ENCODE measurements at regions not wholly inside any gene's neighbourhood (a gene's known extent, or its start where the extent isn't known, plus 50 kb on each side); places are given as distances from the start of the nearest gene placed in this dataset.

- DNase-seq (ENCODE audit: low read depth in 2 of 3, low spot score in 2 of 3): no peak
These were observed 698.8 kb upstream of the C9orf72 start for GRCh38 chr9:28272127-28272526.

GRCh38 chr9:28287455-28287854 lies 714.2 kb upstream of the C9orf72 start:
- DNase-seq (ENCODE audit: low read depth in 2 of 3, low spot score in 2 of 3): no peak

GRCh38 chr9:28289746-28290145 lies 716.5 kb upstream of the C9orf72 start:
- no peak for DNase-seq (ENCODE audit: low read depth in 2 of 3, low spot score in 2 of 3)

DNA sequence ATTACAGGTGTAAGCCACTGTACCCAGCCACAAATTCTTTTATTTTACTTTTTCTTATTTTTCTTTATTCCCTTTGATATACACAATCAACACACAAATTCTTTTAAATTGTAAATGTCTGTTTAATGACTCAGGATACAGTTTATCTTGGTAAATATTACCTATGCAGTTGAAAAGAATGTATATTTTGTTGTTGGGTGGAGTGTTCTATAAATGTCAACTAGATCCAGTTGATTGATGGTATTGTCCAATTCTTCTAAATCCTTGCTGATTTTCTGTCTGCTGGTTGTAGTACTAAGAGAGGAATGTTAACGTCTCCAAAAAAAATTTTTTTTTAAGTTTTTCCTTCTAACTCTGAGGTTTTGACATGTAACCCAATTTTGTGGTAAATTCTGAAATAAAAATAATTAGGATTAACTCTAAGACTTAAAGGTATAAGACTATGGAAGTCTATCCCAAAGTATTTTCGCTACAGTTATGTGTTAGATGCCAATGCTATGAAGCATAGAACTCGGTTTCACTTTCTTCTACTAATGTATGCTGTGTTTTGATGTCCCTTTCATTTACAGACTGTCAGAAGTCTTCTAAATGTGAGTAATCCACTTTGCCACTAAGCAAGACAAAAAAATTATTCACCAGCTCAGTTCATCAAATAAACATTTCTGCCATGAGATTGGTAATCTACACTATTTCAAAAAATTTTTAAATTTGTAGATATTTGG lies 720.2 kb upstream of the C9orf72 start:
- DNase-seq (ENCODE audit: low read depth in 2 of 3, low spot score in 2 of 3): no peak

- DNase-seq (ENCODE audit: low read depth in 2 of 3, low spot score in 2 of 3): no peak
These were observed 728.0 kb upstream of the C9orf72 start for GRCh38 chr9:28301281-28301680.

DNA sequence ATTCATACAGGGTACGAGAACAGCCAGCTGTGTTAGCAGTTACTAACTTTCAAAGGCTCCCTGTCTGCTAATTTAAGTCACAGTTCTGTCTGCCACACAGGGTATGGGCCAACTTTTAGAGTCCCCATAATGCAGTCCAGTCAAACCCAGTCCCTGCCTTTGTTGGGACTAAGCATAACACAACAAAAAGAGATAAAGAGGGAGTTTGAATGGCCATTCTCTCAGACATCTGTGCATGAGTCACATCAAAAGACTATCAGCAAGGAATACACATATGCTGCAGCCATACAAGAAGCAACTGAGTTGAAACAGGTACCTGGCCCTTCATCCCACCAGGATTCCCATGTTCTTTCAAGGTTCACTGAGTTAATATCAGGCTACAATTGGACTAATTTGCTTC lies 744.5 kb upstream of the C9orf72 start:
- DNase-seq (ENCODE audit: low read depth in 2 of 3, low spot score in 2 of 3): no peak

DNA sequence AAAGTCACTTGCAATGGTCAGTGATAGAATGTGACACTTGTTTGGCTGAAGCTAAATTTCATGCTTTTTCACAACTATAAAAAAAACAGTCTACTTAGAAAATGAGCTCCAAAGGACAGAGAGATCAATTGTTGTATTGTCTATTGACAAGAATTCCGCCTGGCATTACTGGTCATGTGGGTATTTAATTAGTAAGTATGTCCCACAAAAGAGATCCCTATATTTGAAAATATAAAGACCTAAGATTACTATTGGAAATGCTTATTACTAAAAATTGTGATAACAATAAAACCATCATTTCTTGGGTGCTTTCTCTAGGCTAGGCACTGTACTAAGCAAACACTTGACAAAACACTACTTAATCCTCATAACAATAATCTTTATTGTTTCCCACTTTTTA lies 745.2 kb upstream of the C9orf72 start:
- no peak for DNase-seq (ENCODE audit: low read depth in 2 of 3, low spot score in 2 of 3)

DNA sequence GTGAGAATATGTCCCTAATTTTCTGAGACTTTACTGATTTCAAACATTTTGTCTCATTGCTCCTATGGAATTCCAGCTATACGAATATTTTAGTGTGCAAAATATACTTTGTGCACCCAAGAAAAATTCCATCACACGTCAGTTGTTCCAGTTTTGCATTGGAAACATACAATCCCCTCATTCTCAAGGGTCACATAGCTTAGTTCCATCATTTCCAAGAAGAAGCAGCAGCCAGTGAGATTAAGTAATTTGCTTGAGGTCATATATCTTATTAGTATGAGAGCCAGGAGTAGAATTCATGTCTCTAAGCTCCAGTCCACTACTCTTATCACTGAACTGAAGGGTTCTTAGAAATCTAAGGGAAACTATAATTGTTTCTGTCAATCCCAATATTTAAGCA lies 746.7 kb upstream of the C9orf72 start:
- DNase-seq (ENCODE audit: low read depth in 2 of 3, low spot score in 2 of 3): no peak

DNA sequence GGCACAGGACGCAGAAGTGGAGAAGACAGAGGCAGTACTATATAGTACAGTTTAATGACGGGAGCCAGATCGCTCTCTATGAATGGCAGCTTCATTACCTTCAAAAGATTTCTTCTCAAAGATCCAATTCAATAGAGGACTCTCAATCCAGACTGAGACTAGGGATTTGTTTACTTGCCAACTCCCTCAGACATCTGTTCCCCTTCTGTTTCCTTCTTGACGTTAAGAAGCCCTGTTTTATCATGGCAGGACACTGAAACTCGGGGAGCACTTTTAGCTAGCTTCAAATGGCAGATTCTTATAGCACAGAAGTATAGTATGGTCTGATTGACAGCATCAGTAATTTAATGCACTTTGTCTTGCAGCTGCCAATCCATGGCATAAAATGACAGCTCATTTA lies 747.3 kb upstream of the C9orf72 start:
- DNase-seq (ENCODE audit: low read depth in 2 of 3, low spot score in 2 of 3): no peak

DNA sequence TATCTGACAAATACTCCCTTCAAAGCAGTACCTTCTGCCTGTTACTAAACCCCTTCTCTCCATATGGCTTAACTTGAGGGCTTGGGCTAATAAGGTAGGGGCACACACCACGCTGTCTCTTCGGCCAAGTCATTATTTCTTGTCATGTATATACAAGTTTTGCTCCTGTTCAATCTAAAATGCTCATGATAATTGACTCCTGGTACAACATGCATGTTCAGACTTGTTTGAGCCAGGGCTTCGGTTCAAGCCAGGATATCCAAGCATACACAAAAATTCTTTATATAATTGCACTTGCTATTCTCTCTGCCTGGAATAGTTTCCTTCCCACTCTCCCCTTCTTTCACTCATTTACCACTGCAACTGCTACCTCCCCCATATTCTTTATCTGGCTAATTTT lies 756.0 kb upstream of the C9orf72 start:
- no peak for DNase-seq (ENCODE audit: low read depth in 2 of 3, low spot score in 2 of 3)

- no peak for DNase-seq (ENCODE audit: low read depth in 2 of 3, low spot score in 2 of 3)
These were observed 759.4 kb upstream of the C9orf72 start for GRCh38 chr9:28332648-28333047.

GRCh38 chr9:28341913-28342312 lies 768.6 kb upstream of the C9orf72 start:
- no peak for DNase-seq (ENCODE audit: low read depth in 2 of 3, low spot score in 2 of 3)

GRCh38 chr9:28342815-28343338 lies 769.6 kb upstream of the C9orf72 start:
- DNase-seq (ENCODE audit: low read depth in 2 of 3, low spot score in 2 of 3): no peak

- no peak for DNase-seq (ENCODE audit: low read depth in 2 of 3, low spot score in 2 of 3)
These were observed 789.9 kb upstream of the C9orf72 start for GRCh38 chr9:28363151-28363562.

DNA sequence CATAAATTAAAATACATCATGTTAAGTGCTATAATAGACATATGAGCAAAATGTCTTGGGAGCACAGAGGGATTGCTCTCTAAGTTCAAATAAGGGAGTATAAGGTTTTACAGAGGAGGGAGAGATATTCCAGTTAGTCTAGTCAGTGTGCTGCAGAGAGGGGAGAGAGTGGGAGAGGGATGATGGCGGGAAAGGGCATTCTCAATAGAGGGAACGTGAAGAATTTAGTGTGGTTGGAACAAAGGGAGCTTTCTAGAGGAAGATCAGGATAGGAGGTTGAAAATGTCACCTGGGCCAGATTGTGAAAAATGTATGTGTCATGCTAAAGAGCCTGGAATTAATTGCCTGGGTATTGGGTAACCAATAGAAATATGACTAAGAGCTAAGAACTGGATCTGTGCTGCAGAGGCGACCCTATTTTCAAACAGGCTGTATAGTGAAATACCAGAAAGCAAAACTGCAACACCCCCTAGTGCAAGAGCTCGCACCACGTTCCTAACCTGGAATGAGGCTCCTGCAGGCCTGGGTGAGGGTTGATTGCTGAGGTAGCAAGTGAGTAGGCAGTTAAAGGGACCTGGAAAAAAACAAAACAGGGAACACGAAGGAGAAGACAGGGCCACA lies 791.8 kb upstream of the C9orf72 start:
- no peak for DNase-seq (ENCODE audit: low read depth in 2 of 3, low spot score in 2 of 3)

- DNase-seq (ENCODE audit: low read depth in 2 of 3, low spot score in 2 of 3): no peak
These were observed 792.4 kb upstream of the C9orf72 start for GRCh38 chr9:28365728-28366127.

DNA sequence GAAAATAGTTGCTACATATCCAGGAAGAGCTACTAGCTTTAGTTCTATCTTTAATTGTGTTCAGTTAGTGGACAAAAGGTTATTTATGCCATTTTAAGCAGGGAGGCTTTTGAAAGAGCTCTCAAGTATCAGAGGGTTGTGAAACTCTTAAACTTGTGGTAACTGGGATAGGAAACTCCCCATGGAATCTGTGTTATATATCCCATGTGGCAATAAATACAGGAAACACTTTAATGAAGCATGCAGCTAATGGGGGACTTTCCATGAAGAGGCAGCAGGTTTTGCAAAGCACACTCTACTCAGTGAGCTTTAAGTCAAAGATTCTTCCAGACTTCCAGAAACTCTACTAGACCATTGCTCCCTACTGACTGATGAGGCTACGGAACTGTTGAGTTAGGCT lies 805.0 kb upstream of the C9orf72 start:
- DNase-seq (ENCODE audit: low read depth in 2 of 3, low spot score in 2 of 3): no peak

GRCh38 chr9:28379082-28379481 lies 805.8 kb upstream of the C9orf72 start:
- DNase-seq (ENCODE audit: low read depth in 2 of 3, low spot score in 2 of 3): no peak

- DNase-seq (ENCODE audit: low read depth in 2 of 3, low spot score in 2 of 3): no peak
These were observed 816.1 kb upstream of the C9orf72 start for GRCh38 chr9:28389411-28389810.

DNA sequence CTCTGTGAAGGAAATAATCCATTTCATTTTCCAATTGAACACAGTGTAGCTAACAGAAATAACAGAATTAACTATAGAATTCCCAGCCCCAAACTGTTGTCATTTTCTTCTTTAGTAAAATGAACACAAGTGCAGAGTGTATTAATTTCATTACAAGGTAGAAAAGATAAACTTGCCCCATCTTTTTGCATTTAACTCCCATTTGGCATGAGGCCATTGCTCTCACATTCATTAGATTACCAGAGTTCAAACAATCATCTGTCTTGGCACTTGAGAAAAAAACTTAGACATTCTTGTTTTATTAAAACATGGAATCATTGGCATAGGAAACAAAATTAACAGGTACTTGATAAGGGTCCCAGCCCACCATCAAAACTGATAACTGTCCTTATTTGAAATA lies 821.5 kb upstream of the C9orf72 start:
- no peak for DNase-seq (ENCODE audit: low read depth in 2 of 3, low spot score in 2 of 3)

DNA sequence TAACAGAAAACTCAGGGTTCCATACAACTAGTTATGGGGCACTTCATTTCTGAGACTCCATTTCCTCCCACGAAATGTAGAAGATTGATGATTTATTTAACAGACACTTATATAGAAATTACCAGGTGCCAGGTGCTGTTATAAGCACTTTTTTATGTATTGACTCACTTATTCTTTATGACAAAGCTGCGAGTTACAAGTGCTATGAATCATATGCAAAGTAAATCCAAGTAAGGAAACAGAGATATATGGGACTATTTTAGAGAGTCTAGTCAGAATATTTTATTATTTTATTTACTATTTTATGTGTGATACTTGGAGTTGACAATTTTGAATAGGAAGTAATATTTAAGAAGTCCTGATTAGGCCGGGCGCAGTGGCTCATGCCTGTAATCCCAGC lies 822.8 kb upstream of the C9orf72 start:
- no peak for DNase-seq (ENCODE audit: low read depth in 2 of 3, low spot score in 2 of 3)

DNA sequence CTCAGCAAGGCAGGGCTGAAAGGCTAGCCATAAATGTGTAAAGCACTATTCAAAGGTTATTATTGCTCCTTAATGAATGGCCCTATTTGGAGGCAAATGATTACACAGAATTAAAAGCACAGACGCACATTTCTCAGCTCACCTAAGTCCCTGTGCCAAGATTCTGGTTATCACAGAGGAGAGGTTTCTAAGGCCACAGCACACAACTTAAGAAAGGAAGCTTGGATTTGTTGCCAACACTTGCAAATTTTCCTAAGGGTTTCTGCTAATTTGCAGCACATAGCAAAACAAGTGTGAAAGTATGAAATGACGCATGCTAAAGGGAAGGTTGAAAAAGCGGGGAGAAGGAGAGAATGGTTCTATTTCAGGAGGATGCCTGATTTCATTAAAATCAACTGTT lies 834.1 kb upstream of the C9orf72 start:
- no peak for DNase-seq (ENCODE audit: low read depth in 2 of 3, low spot score in 2 of 3)

Measured in hematopoietic multipotent progenitor cell (in vitro differentiated cells).